Smooth muscle cell (in vitro differentiated cells): ENCODE measurements at regions not wholly inside any gene's neighbourhood (a gene's known extent, or its start where the extent isn't known, plus 50 kb on each side); places are given as distances from the start of the nearest gene placed in this dataset.

Source experiments
- DNase-seq: peaks from one replicate; lab custom pipeline; 2025; ENCODE audit not compliant: unreplicated experiment; lab: John Stamatoyannopoulos, UW
- H2AFZ ChIP-seq: fragments of 200-600 bp; sonication (generic); 2 replicates; pipeline ENCODE4 v1.6.0; 2016; ENCODE audit warnings: antibody characterized with exemption, low read depth, mild to moderate bottlenecking
- H3F3A ChIP-seq: fragments of 200-600 bp; sonication (generic); 2 replicates; pipeline ENCODE4 v1.6.0; 2017; ENCODE audit warnings: antibody characterized with exemption, low read depth
- H3K27ac ChIP-seq: fragments of 200-600 bp; sonication (generic); 2 replicates; pipeline ENCODE4 v1.5.1; 2016; ENCODE audit warnings: low read depth, mild to moderate bottlenecking
- H3K27me3 ChIP-seq: fragments of 200-600 bp; sonication (generic); 2 replicates; pipeline ENCODE4 v1.6.1; 2016; ENCODE audit warnings: low read depth, mild to moderate bottlenecking
- H3K36me3 ChIP-seq: fragments of 200-600 bp; sonication (generic); 2 replicates; pipeline ENCODE4 v1.5.1; 2016; ENCODE audit warnings: low read depth
- H3K4me1 ChIP-seq: fragments of 200-600 bp; sonication (generic); 2 replicates; pipeline ENCODE4 v1.5.1; 2016; ENCODE audit warnings: low read depth
- H3K4me2 ChIP-seq: fragments of 200-600 bp; sonication (generic); 2 replicates; pipeline ENCODE4 v1.6.0; 2016; ENCODE audit warnings: mild to moderate bottlenecking
- H3K4me3 ChIP-seq: fragments of 200-600 bp; sonication (generic); 2 replicates; pipeline ENCODE4 v1.5.1; 2016; ENCODE audit warnings: mild to moderate bottlenecking
- H3K79me2 ChIP-seq: fragments of 200-600 bp; sonication (generic); 2 replicates; pipeline ENCODE4 v1.6.0; 2016; ENCODE audit warnings: low read depth, mild to moderate bottlenecking
- H3K9ac ChIP-seq: fragments of 200-600 bp; sonication (generic); 2 replicates; pipeline ENCODE4 v1.6.0; 2016; ENCODE audit warnings: low read depth
- H3K9me3 ChIP-seq: fragments of 200-600 bp; sonication (generic); replicated peaks from 2 replicates; pipeline ENCODE4 v1.5.1; 2016; ENCODE audit warnings: low read depth
- H4K20me1 ChIP-seq: fragments of 200-600 bp; sonication (generic); 2 replicates; pipeline ENCODE4 v1.6.0; 2016; ENCODE audit warnings: low read depth
- WGBS: methylation state at CpG from one replicate; pipeline ENCODE4 v1.1.7; 2016; ENCODE audit warnings: low lambda C conversion rate; 5-methylcytosine and 5-hydroxymethylcytosine counted together
- TF ChIP-seq, protein P1 (sequence below): fragments of 200-600 bp; sonication (generic); IDR thresholded peaks from 2 replicates; pipeline ENCODE4 v1.5.1; 2017; ENCODE audit warnings: borderline replicate concordance, mild to moderate bottlenecking, antibody characterized with exemption; ENCODE audit not compliant: insufficient read depth, poor library complexity, severe bottlenecking

DNA sequence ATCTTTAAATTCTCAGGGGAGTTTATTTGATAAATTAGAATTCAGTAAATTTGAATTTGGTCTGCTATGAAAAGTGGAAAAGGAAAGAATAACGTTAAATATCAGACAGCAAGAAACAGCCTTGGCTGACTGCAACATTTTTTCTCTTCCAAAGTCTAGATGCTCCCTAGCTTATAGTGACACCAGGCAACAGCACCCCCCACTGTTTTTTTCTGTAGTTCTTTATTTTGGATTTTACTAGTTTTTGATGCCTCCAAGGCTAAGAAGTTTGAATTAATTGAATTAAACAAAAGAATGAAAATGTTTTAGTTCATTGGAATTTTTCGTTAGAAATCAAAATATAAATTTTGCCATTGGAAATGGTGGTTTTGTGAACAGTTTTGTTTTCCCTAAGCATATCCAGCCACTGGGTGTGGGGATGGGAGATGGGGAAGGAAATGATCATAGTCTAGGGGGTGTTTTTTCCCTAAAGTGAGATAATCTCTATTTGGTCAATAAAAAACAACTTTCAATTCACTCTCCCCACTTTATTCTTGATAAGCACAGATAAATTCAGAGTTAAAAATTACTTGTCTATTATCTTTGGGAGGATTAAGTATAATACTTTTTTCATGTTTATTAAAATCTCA lies 199.3 kb upstream of the CD180 start:
- no peak for DNase-seq

DNA sequence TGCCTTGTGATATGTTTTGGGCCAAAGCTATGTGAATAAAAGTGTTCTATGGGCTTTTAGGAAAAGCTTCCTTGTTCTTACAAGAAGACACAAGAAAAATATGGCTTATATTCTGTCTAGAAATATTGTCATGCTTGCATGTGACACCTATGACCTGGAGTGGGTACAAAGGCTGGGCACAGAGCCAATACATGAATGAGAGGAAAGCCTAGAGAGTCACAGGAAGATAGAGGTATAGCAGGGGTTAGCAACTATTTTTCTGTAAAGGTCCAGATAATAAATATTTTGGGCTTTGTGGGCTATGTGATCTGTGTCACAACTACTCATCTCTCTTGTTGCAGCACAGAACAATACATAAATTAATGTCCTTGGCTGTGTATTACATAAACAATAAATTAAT lies 196.6 kb upstream of the CD180 start:
- no peaks in the 10 kb centered on the region for H4K20me1 ChIP-seq
- TF ChIP-seq, protein P1, sequence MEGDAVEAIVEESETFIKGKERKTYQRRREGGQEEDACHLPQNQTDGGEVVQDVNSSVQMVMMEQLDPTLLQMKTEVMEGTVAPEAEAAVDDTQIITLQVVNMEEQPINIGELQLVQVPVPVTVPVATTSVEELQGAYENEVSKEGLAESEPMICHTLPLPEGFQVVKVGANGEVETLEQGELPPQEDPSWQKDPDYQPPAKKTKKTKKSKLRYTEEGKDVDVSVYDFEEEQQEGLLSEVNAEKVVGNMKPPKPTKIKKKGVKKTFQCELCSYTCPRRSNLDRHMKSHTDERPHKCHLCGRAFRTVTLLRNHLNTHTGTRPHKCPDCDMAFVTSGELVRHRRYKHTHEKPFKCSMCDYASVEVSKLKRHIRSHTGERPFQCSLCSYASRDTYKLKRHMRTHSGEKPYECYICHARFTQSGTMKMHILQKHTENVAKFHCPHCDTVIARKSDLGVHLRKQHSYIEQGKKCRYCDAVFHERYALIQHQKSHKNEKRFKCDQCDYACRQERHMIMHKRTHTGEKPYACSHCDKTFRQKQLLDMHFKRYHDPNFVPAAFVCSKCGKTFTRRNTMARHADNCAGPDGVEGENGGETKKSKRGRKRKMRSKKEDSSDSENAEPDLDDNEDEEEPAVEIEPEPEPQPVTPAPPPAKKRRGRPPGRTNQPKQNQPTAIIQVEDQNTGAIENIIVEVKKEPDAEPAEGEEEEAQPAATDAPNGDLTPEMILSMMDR, result no peak
- H3K9me3 ChIP-seq, result no peaks in the 10 kb centered on the region
- H3K4me3 ChIP-seq, result no peak overlapping the region
- no peak overlapping the region for H2AFZ ChIP-seq
- H3K9ac ChIP-seq, result no peak overlapping the region
- no peaks in the 10 kb centered on the region for H3K79me2 ChIP-seq
- H3K27me3 ChIP-seq, result no peaks in the 10 kb centered on the region
- no peak for DNase-seq
- H3K4me1 ChIP-seq, result no peaks in the 10 kb centered on the region
- H3K27ac ChIP-seq, result no peak overlapping the region
- no peaks in the 10 kb centered on the region for H3K36me3 ChIP-seq
- H3K4me2 ChIP-seq, result no peak overlapping the region
- H3F3A ChIP-seq, result no peaks in the 10 kb centered on the region

More for the DNA sequence above, 199.3 kb upstream of the CD180 start:
- TF ChIP-seq, protein P1, result no peak
- no peak overlapping the region for H3K9ac ChIP-seq
- H3K79me2 ChIP-seq, result no peaks in the 10 kb centered on the region
- H3K4me3 ChIP-seq, result no peak overlapping the region
- WGBS, result 47% methylated on average over 2 of the region's 2 CpGs
- no peak overlapping the region for H3K27ac ChIP-seq
- no peaks in the 10 kb centered on the region for H3K9me3 ChIP-seq
- no peaks in the 10 kb centered on the region for H4K20me1 ChIP-seq
- no peak overlapping the region for H3K4me2 ChIP-seq
- no peak overlapping the region for H2AFZ ChIP-seq
- no peaks in the 10 kb centered on the region for H3K36me3 ChIP-seq
- H3F3A ChIP-seq, result no peaks in the 10 kb centered on the region
- no peaks in the 10 kb centered on the region for H3K27me3 ChIP-seq
- H3K4me1 ChIP-seq, result no peaks in the 10 kb centered on the region

- no peaks in the 10 kb centered on the region for H4K20me1 ChIP-seq
- H3F3A ChIP-seq, result no peaks in the 10 kb centered on the region
- H3K27me3 ChIP-seq, result no peaks in the 10 kb centered on the region
- 59% methylated on average over 1 of the region's 1 CpG for WGBS
- H3K4me3 ChIP-seq, result no peak overlapping the region
- H3K4me1 ChIP-seq, result no peaks in the 10 kb centered on the region
- H3K9ac ChIP-seq, result no peak overlapping the region
- H2AFZ ChIP-seq, result no peak overlapping the region
- H3K27ac ChIP-seq, result no peak overlapping the region
- TF ChIP-seq, protein P1, result no peak
- no peaks in the 10 kb centered on the region for H3K9me3 ChIP-seq
- DNase-seq, result no peak
- no peaks in the 10 kb centered on the region for H3K36me3 ChIP-seq
- no peak overlapping the region for H3K4me2 ChIP-seq
- H3K79me2 ChIP-seq, result no peaks in the 10 kb centered on the region
Observed at GRCh38 chr5:67390935-67391334, 194.3 kb upstream of the CD180 start.

- Histone ChIP-seq H3K9ac (no peak overlapping the region), H3F3A (no peaks in the 10 kb centered on the region), H3K4me1 (peaks cover 10% of the 10 kb centered on the region), H3K4me2 (no peak overlapping the region), H3K36me3 (no peaks in the 10 kb centered on the region), H3K9me3 (no peaks in the 10 kb centered on the region), H4K20me1 (no peaks in the 10 kb centered on the region), H3K27ac (no peak overlapping the region), H3K79me2 (no peaks in the 10 kb centered on the region), H3K27me3 (no peaks in the 10 kb centered on the region), H2AFZ (no peak overlapping the region), H3K4me3 (no peak overlapping the region)
- DNase-seq, result no peak
- TF ChIP-seq, protein P1, result no peak
Observed at GRCh38 chr5:67383451-67383850, 186.9 kb upstream of the CD180 start.
